GM12865 (cell line): ENCODE measurements at regions not wholly inside any gene's neighbourhood (a gene's known extent, or its start where the extent isn't known, plus 50 kb on each side); places are given as distances from the start of the nearest gene placed in this dataset.

Source experiments
- DNase-seq: peaks from one replicate; pipeline ENCODE4 v3.0.0; 2010; ENCODE audit warnings: low read depth
- H3K4me3 ChIP-seq: 2 replicates; pipeline ENCODE4 v1.5.1; 2011; ENCODE audit warnings: mild to moderate bottlenecking, low read depth, low read length, control low read depth
- TF ChIP-seq, protein P1 (sequence below): IDR thresholded peaks from 2 replicates; pipeline ENCODE4 v1.5.1; 2011; ENCODE audit warnings: low read length, control low read depth, low read depth, inconsistent platforms; ENCODE audit not compliant: insufficient read depth; ENCODE audit errors: missing control alignments

- no peak for DNase-seq
- H3K4me3 ChIP-seq: no peak overlapping the region
- TF ChIP-seq, protein P1, sequence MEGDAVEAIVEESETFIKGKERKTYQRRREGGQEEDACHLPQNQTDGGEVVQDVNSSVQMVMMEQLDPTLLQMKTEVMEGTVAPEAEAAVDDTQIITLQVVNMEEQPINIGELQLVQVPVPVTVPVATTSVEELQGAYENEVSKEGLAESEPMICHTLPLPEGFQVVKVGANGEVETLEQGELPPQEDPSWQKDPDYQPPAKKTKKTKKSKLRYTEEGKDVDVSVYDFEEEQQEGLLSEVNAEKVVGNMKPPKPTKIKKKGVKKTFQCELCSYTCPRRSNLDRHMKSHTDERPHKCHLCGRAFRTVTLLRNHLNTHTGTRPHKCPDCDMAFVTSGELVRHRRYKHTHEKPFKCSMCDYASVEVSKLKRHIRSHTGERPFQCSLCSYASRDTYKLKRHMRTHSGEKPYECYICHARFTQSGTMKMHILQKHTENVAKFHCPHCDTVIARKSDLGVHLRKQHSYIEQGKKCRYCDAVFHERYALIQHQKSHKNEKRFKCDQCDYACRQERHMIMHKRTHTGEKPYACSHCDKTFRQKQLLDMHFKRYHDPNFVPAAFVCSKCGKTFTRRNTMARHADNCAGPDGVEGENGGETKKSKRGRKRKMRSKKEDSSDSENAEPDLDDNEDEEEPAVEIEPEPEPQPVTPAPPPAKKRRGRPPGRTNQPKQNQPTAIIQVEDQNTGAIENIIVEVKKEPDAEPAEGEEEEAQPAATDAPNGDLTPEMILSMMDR: no peak
Measured at GRCh38 chr22:27434898-27435297, 366.7 kb downstream of the MN1 start.

DNA sequence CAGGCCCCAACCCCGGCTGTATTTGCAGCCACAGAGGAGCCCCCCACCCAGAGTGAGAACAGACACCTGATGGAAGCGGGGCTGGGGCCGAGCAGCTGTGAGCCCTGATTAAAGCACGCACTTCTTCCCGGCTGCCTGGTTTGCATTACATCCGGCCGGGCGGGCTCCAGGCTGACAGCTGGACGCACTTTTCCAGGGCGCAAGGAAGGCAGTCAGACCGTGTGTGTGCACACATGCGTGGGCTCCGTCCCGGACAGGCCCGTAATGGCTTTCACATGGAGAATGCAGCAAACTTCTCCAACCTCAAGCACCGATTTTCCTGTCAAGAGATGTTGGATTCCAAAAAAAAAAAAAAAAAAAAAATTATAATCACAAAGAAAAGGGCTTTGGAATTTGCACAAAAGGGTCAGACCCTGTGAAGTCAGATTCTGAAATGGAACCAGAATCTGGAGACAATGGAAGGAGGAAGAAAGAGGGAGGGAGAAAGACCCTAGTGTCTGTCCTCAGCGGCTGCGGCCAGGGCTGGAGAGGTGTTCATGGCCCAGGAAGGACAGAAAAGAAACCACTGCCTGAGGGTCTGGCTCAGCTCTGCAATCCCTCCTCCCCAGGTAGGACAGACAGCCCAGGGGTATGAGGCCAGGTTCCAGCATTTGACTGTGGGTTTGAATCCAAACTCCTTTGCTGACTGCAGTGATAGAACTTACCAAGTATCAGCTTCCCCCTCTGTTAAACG is 365.5 kb downstream of the MN1 start:
- TF ChIP-seq, protein P1: no peak
- DNase-seq: no peak

DNA sequence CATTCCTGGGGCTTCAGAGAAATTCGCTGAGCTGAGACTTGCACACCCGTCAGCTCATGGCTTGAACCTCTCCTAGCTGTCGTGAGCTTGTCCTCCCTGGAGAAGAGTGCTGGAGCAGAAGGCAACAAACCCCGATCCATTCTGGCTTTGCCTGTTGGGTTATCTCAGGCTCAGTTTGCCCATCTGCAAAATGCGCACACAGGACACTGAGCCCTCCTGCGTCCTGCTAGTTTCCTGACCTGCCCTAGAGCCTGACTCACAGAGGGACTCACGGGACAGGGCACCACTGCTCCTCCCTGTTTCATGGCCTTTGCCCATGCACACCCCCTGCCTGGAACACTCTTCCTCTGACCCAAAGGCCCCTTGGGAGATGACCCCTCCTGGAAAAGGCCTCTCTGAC is 365.0 kb downstream of the MN1 start:
- no peak overlapping the region for H3K4me3 ChIP-seq
- DNase-seq: no peak
- TF ChIP-seq, protein P1: no peak

More for the DNA sequence above, 365.5 kb downstream of the MN1 start:
- H3K4me3 ChIP-seq: no peak overlapping the region

- DNase-seq: no peak
- TF ChIP-seq, protein P1: no peak
- H3K4me3 ChIP-seq: no peak overlapping the region
Measured at GRCh38 chr22:27437570-27437969, 364.0 kb downstream of the MN1 start.

DNA sequence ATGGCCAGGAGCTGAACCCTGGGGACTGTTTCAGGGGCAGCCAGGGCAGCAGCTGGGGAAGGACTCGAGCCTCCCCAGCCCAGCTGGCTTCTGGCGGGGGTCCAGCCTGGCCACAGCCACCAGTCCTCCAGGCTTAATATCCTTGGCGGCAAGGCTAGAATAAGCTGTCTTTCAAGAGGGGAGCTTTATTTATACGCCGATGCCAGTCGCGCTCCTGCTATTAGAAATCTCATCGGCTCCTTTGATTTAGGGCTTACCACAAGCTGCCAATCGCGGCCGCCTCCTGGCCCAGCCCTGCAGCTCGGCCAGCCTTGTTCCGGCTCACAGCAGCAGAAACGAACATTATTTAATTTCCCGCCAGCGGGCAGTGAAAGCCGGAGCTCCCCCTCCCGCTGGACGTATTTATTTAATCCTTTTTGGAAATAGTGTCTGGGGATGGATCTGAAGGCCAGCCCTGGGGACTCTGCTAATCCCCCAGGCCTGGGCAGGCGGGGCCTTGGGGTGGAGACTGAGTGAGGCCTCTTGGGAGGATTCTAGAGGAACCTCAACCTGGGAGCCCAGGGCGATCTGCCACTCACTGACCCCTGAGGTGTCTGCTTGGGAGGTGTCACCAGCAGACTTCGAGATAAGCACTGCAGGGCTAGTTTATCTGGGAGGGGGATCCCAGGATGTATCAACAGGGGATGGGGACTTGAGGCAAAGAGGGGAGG is 363.1 kb downstream of the MN1 start:
- TF ChIP-seq, protein P1: no peak
- DNase-seq: no peak
- H3K4me3 ChIP-seq: no peak overlapping the region

- DNase-seq: no peak
- TF ChIP-seq, protein P1: no peak
- no peak overlapping the region for H3K4me3 ChIP-seq
Measured at GRCh38 chr22:27439131-27439530, 362.4 kb downstream of the MN1 start.
